GM23338 (cell line): ENCODE measurements at regions not wholly inside any gene's neighbourhood (a gene's known extent, or its start where the extent isn't known, plus 50 kb on each side); places are given as distances from the start of the nearest gene placed in this dataset.

Experiments used
- ATAC-seq: fragments of 200-7000 bp; cut with Tn5 transposase; 3 replicates; pipeline ENCODE4 v1.9.1; 2020
- DNase-seq: peaks from one replicate; pipeline ENCODE4 v3.0.0-alpha.2; 2015; ENCODE audit warnings: low spot score
- H2AFZ ChIP-seq: fragments of 200-600 bp; sonication (generic); 2 replicates; pipeline ENCODE4 v1.8.0; 2016; ENCODE audit warnings: antibody characterized with exemption, mild to moderate bottlenecking, moderate library complexity
- H3F3A ChIP-seq: fragments of 200-600 bp; sonication (generic); replicated peaks from 2 replicates; pipeline ENCODE4 v1.8.0; 2017; ENCODE audit warnings: antibody characterized with exemption, mixed run types, low read depth
- H3K27ac ChIP-seq: fragments of 200-600 bp; sonication (generic); 2 replicates; pipeline ENCODE4 v1.6.1; 2016; ENCODE audit warnings: low read depth
- H3K27me3 ChIP-seq: fragments of 200-600 bp; sonication (generic); 2 replicates; pipeline ENCODE4 v1.8.0; 2016; ENCODE audit warnings: mild to moderate bottlenecking, mixed run types, moderate library complexity; ENCODE audit not compliant: insufficient read depth
- H3K36me3 ChIP-seq: fragments of 200-600 bp; sonication (generic); 2 replicates; pipeline ENCODE4 v1.8.0; 2016; ENCODE audit warnings: mild to moderate bottlenecking; ENCODE audit not compliant: insufficient read depth
- H3K4me1 ChIP-seq: fragments of 200-600 bp; sonication (generic); 2 replicates; pipeline ENCODE4 v1.8.0; 2016; ENCODE audit warnings: mild to moderate bottlenecking, moderate library complexity; ENCODE audit not compliant: insufficient read depth
- H3K4me2 ChIP-seq: fragments of 200-600 bp; sonication (generic); 2 replicates; pipeline ENCODE4 v1.7.1; 2017; ENCODE audit warnings: mixed run types
- H3K4me3 ChIP-seq: fragments of 200-600 bp; sonication (generic); 2 replicates; pipeline ENCODE4 v1.6.1; 2016; ENCODE audit warnings: mixed run types
- H3K79me2 ChIP-seq: fragments of 200-600 bp; sonication (generic); replicated peaks from 2 replicates; pipeline ENCODE4 v1.8.0; 2017; ENCODE audit warnings: mild to moderate bottlenecking; ENCODE audit not compliant: insufficient read depth
- H3K9me2 ChIP-seq: fragments of 200-600 bp; sonication (generic); 2 replicates; pipeline ENCODE4 v1.8.0; 2017; ENCODE audit not compliant: insufficient read depth
- H4K20me1 ChIP-seq: fragments of 200-600 bp; sonication (generic); replicated peaks from 2 replicates; pipeline ENCODE4 v1.8.0; 2017; ENCODE audit warnings: mild to moderate bottlenecking; ENCODE audit not compliant: insufficient read depth
- H3K27ac Mint-ChIP-seq: 2 replicates; pipeline ENCODE4 v1.8.0; 2020; ENCODE audit warnings: inconsistent platforms, mild to moderate bottlenecking, moderate library complexity, mixed read lengths
- H3K27me3 Mint-ChIP-seq: 3 replicates; pipeline ENCODE4 v1.8.0; 2022; ENCODE audit warnings: low read depth, mild to moderate bottlenecking, moderate library complexity, mixed read lengths, inconsistent platforms; ENCODE audit not compliant: insufficient read depth, poor library complexity
- H3K36me3 Mint-ChIP-seq: 3 replicates; pipeline ENCODE4 v1.8.0; 2021; ENCODE audit warnings: low read depth, mild to moderate bottlenecking, inconsistent platforms, moderate library complexity, mixed read lengths
- H3K4me1 Mint-ChIP-seq: 3 replicates; pipeline ENCODE4 v1.8.0; 2020; ENCODE audit warnings: mild to moderate bottlenecking, inconsistent platforms, mixed read lengths
- H3K4me3 Mint-ChIP-seq: 3 replicates; pipeline ENCODE4 v1.8.0; 2021; ENCODE audit warnings: moderate library complexity, mild to moderate bottlenecking, inconsistent platforms, mixed read lengths
- H3K9me3 Mint-ChIP-seq: 3 replicates; pipeline ENCODE4 v1.8.0; 2020; ENCODE audit warnings: moderate library complexity, mild to moderate bottlenecking, inconsistent platforms, mixed read lengths
- CREB1 ChIP-seq: fragments of 250-450 bp; sonication (Bioruptor Pico); IDR thresholded peaks from 2 replicates; pipeline ENCODE4 v1.5.0; 2020; ENCODE audit warnings: low read depth, mild to moderate bottlenecking, moderate library complexity
- CTCF ChIP-seq, 2 experiments: fragments of 200-600 bp in 1 of 2; sonication (generic) in 1 of 2; conservative IDR thresholded peaks; 2 replicates each; pipeline versions ENCODE4 v1.5.1 to v1.6.1; 2016 to 2017; ENCODE audit warnings: antibody characterized with exemption in 2 of 2, low read depth in 2 of 2, mild to moderate bottlenecking in 2 of 2, moderate library complexity in 1 of 2
- ETS1 ChIP-seq: IDR thresholded peaks from 2 replicates; pipeline ENCODE4 v1.6.1; 2016; ENCODE audit warnings: antibody characterized with exemption
- EZH2 ChIP-seq: fragments of 200-600 bp; sonication (generic); IDR thresholded peaks from one replicate; pipeline ENCODE4 v1.8.0; 2017; ENCODE audit warnings: antibody characterized with exemption, mild to moderate bottlenecking, low read depth; ENCODE audit not compliant: unreplicated experiment
- EZH2phosphoT487 ChIP-seq: fragments of 200-600 bp; sonication (generic); IDR thresholded peaks from one replicate; pipeline ENCODE4 v1.8.1; 2018; ENCODE audit warnings: antibody characterized with exemption; ENCODE audit not compliant: unreplicated experiment
- JUNB ChIP-seq: IDR thresholded peaks from one replicate; pipeline ENCODE4 v1.6.1; 2016; ENCODE audit warnings: antibody characterized with exemption; ENCODE audit not compliant: unreplicated experiment
- NANOG ChIP-seq: IDR thresholded peaks from 2 replicates; pipeline ENCODE4 v1.6.1; 2016; ENCODE audit warnings: antibody characterized with exemption, borderline replicate concordance
- POLR2AphosphoS5 ChIP-seq: IDR thresholded peaks from 2 replicates; pipeline ENCODE4 v1.6.1; 2016; ENCODE audit warnings: antibody characterized with exemption, low read depth
- REST ChIP-seq: IDR thresholded peaks from one replicate; pipeline ENCODE4 v1.6.1; 2018; ENCODE audit warnings: antibody characterized with exemption; ENCODE audit not compliant: unreplicated experiment
- STAT1 ChIP-seq: IDR thresholded peaks from one replicate; pipeline ENCODE4 v1.6.1; 2016; ENCODE audit warnings: antibody characterized with exemption; ENCODE audit not compliant: unreplicated experiment
- ZNF114 ChIP-seq: fragments of 250-450 bp; sonication (Bioruptor Pico); IDR thresholded peaks from 2 replicates; pipeline ENCODE4 v1.5.0; 2020; ENCODE audit warnings: mild to moderate bottlenecking, moderate library complexity
- ZNF331 ChIP-seq: fragments of 250-450 bp; sonication (Bioruptor Pico); IDR thresholded peaks from 2 replicates; pipeline ENCODE4 v1.5.0; 2020; ENCODE audit warnings: low read depth, mild to moderate bottlenecking, moderate library complexity
- ZNF462 ChIP-seq: fragments of 250-450 bp; sonication (Bioruptor Pico); IDR thresholded peaks from 2 replicates; pipeline ENCODE4 v1.5.0; 2020; ENCODE audit warnings: mild to moderate bottlenecking, moderate library complexity

GRCh38 chr19:28453420-28453819, 759.5 kb downstream of the UQCRFS1 start:
- H2AFZ ChIP-seq, result no peak overlapping the region
- Mint-ChIP-seq H3K4me3 (no peak overlapping the region), H3K27ac (no peak overlapping the region), H3K36me3 (no peaks in the 10 kb centered on the region), H3K9me3 (no peaks in the 10 kb centered on the region), H3K27me3 (peaks cover 5% of the 10 kb centered on the region), H3K4me1 (peaks cover 13% of the 10 kb centered on the region)
- no peak overlapping the region for H3K27ac ChIP-seq
- DNase-seq (no peak), ATAC-seq (no peak)
- H3K4me1 ChIP-seq, result no peaks in the 10 kb centered on the region; the same call in 1 of the 2 replicates
- H3K4me3 ChIP-seq, result no peak overlapping the region
- H3K9me2 ChIP-seq, result peaks cover 4% of the 10 kb centered on the region; the same call in 1 of the 2 replicates
- no peaks in the 10 kb centered on the region for H3K79me2 ChIP-seq
- H3K36me3 ChIP-seq, result no peaks in the 10 kb centered on the region
- no peaks in the 10 kb centered on the region for H3F3A ChIP-seq
- no peaks in the 10 kb centered on the region for H3K27me3 ChIP-seq
- TF ChIP-seq ZNF114 (CRISPR knock-in tag), result no peak
- TF ChIP-seq ZNF462 (CRISPR knock-in tag), result no peak
- no peak for TF ChIP-seq NANOG
- TF ChIP-seq CTCF (conservative IDR thresholded peaks at IDR 0.05; ENCODE audit: low read depth in 2 of 2), result no peak
- TF ChIP-seq EZH2, result no peak
- TF ChIP-seq ZNF331, result no peak
- TF ChIP-seq JUNB, result no peak
- TF ChIP-seq ETS1, result no peak
- no peak for TF ChIP-seq CREB1 (CRISPR knock-in tag)
- no peak for TF ChIP-seq POLR2AphosphoS5
- no peak for TF ChIP-seq REST
- TF ChIP-seq STAT1, result no peak
- TF ChIP-seq EZH2phosphoT487, result no peak
- H4K20me1 ChIP-seq, result no peaks in the 10 kb centered on the region
- no peak overlapping the region for H3K4me2 ChIP-seq
